Naive thymus-derived CD4-positive, alpha-beta T cell (primary cell): ENCODE measurements at regions not wholly inside any gene's neighbourhood (a gene's known extent, or its start where the extent isn't known, plus 50 kb on each side); places are given as distances from the start of the nearest gene placed in this dataset.
A peak's percentile ranks its signal among the peaks of the same experiment; 100 is the strongest.

ENCODE experiments used
- ATAC-seq: fragments of 150-1000 bp; cut with Tn5 transposase; 2 replicates; pipeline ENCODE4 v1.10.0; 2021; ENCODE audit warnings: mild to moderate bottlenecking, moderate library complexity
- CTCF ChIA-PET: fragments of 350-600 bp; sonication (Branson Sonifier 250); formaldehyde crosslinking; loops from one replicate; lab custom pipeline; 2021; ENCODE audit warnings: antibody characterized with exemption; lab: Charles Lee
- POLR2A ChIA-PET: fragments of 350-600 bp; sonication (Branson Sonifier 250); formaldehyde crosslinking; loops from one replicate; lab custom pipeline; 2021; ENCODE audit warnings: antibody characterized with exemption, inconsistent platforms; lab: Charles Lee
- DNase-seq, 9 donors: peaks; one replicate each; pipeline versions ENCODE4 v3.0.0 to v3.0.0-alpha.2; 2020 to 2022; ENCODE audit warnings: mixed read lengths in 1 of 9
- H3K27ac ChIP-seq: one replicate; pipeline ENCODE4 v1.7.0; 2013; ENCODE audit warnings: mild to moderate bottlenecking, low read depth, low read length, moderate library complexity
- H3K27me3 ChIP-seq, 2 donors: one replicate each; pipeline ENCODE4 v1.7.0; 2013; ENCODE audit warnings: low read length in 2 of 2, mild to moderate bottlenecking in 2 of 2, moderate library complexity in 2 of 2; ENCODE audit not compliant: control insufficient read depth in 2 of 2, insufficient read depth in 2 of 2
- H3K36me3 ChIP-seq, 3 experiments: 1 replicate in 2 of 3; 2 replicates in 1 of 3; pipeline ENCODE4 v1.7.0; 2013; ENCODE audit warnings: low read length in 3 of 3, mild to moderate bottlenecking in 3 of 3, moderate library complexity in 1 of 3; ENCODE audit not compliant: insufficient read depth in 3 of 3, control insufficient read depth in 2 of 3
- H3K4me1 ChIP-seq, 2 donors: one replicate each; pipeline ENCODE4 v1.7.0; 2013; ENCODE audit warnings: low read length in 2 of 2, mild to moderate bottlenecking in 2 of 2, moderate library complexity in 1 of 2; ENCODE audit not compliant: control insufficient read depth in 2 of 2, insufficient read depth in 2 of 2
- H3K4me3 ChIP-seq: 2 replicates; pipeline ENCODE4 v1.7.0; 2013; ENCODE audit warnings: mild to moderate bottlenecking, low read length
- H3K9me3 ChIP-seq, 3 experiments: 1 replicate in 2 of 3; 2 replicates in 1 of 3; pipeline ENCODE4 v1.7.0; 2013; ENCODE audit warnings: low read length in 3 of 3; ENCODE audit not compliant: control insufficient read depth in 2 of 3
- H3K27ac Mint-ChIP-seq, 9 donors: one replicate each; pipeline ENCODE4 v1.8.0; 2020 to 2022; ENCODE audit warnings: mixed read lengths in 9 of 9, mild to moderate bottlenecking in 8 of 9, moderate library complexity in 5 of 9, inconsistent platforms in 2 of 9
- H3K27me3 Mint-ChIP-seq, 5 donors: one replicate each; pipeline ENCODE4 v1.8.0; 2021 to 2022; ENCODE audit warnings: mixed read lengths in 5 of 5, mild to moderate bottlenecking in 1 of 5
- H3K36me3 Mint-ChIP-seq, 5 donors: one replicate each; pipeline ENCODE4 v1.8.0; 2020 to 2022; ENCODE audit warnings: mixed read lengths in 5 of 5, mild to moderate bottlenecking in 3 of 5, inconsistent platforms in 1 of 5
- H3K4me1 Mint-ChIP-seq, 7 donors: one replicate each; pipeline ENCODE4 v1.8.0; 2020 to 2022; ENCODE audit warnings: mixed read lengths in 7 of 7, mild to moderate bottlenecking in 3 of 7, inconsistent platforms in 1 of 7
- H3K4me3 Mint-ChIP-seq, 10 donors: one replicate each; pipeline ENCODE4 v1.8.0; 2020 to 2022; ENCODE audit warnings: mild to moderate bottlenecking in 10 of 10, mixed read lengths in 10 of 10, moderate library complexity in 6 of 10, inconsistent platforms in 2 of 10
- H3K9me3 Mint-ChIP-seq, 11 donors: one replicate each; pipeline ENCODE4 v1.8.0; 2020 to 2022; ENCODE audit warnings: mixed read lengths in 11 of 11, mild to moderate bottlenecking in 4 of 11, inconsistent platforms in 1 of 11, moderate library complexity in 1 of 11
- intact Hi-C, 2 donors: fragments of 100-400 bp; cut with micrococcal nuclease; formaldehyde crosslinking; loops; one replicate each; pipeline ENCODE4 v1.15.1; 2023

- H3K36me3 ChIP-seq, result no peaks in the 10 kb centered on the region
- no peak overlapping the region for H3K4me3 ChIP-seq
- Mint-ChIP-seq H3K27me3 (no peaks in the 10 kb centered on the region), H3K4me3 (no peak overlapping the region), H3K9me3 (peaks cover 0 to 23% (median 3%) of the 10 kb centered on the region in 11 donors), H3K27ac (no peak overlapping the region), H3K4me1 (peaks cover 0 to 5% (median 0%) of the 10 kb centered on the region in 7 donors), H3K36me3 (no peaks in the 10 kb centered on the region)
- POLR2A ChIA-PET, result no interaction called here
- no peaks in the 10 kb centered on the region for H3K9me3 ChIP-seq
- no peak overlapping the region for H3K27ac ChIP-seq
- CTCF ChIA-PET, result no interaction called here
- DNase-seq (no peak), ATAC-seq (no peak)
- no peaks in the 10 kb centered on the region for H3K27me3 ChIP-seq
- no peaks in the 10 kb centered on the region for H3K4me1 ChIP-seq
- intact Hi-C loops, result no loop called here
Measured at GRCh38 chr16:59214455-59214854, 480.3 kb upstream of the GOT2 start.

DNA sequence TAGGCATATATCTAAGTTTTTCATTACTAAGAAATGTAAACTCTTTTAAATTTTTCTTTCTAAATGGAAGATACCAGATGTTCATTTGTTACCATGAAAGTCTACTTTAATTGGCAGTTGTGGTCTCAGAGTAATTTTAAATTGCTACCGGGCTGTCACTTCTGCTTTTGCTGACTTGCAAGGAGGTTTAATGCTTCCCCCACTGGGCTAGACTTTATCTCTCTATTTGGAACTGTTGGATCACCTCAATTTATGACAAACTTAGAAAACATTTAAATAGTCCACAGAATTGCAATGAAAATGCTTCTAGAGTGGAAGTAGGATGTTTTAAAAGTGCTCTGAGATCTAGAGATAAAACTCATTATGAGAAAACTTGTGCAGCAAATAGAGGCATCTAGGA is 479.8 kb upstream of the GOT2 start:
- Mint-ChIP-seq H3K27ac (no peak overlapping the region), H3K27me3 (no peaks in the 10 kb centered on the region), H3K4me3 (no peak overlapping the region), H3K4me1 (peaks cover 0 to 5% (median 0%) of the 10 kb centered on the region in 7 donors), H3K36me3 (no peaks in the 10 kb centered on the region), H3K9me3 (peaks cover 0 to 24% (median 4%) of the 10 kb centered on the region in 11 donors)
- POLR2A ChIA-PET, result no interaction called here
- CTCF ChIA-PET, result no interaction called here
- DNase-seq, result no peak
- no peaks in the 10 kb centered on the region for H3K4me1 ChIP-seq
- no peak overlapping the region for H3K4me3 ChIP-seq
- H3K9me3 ChIP-seq, result no peaks in the 10 kb centered on the region
- no peak overlapping the region for H3K27ac ChIP-seq
- no peaks in the 10 kb centered on the region for H3K36me3 ChIP-seq
- no peak for ATAC-seq
- H3K27me3 ChIP-seq, result no peaks in the 10 kb centered on the region
- intact Hi-C loops, result no loop called here

DNA sequence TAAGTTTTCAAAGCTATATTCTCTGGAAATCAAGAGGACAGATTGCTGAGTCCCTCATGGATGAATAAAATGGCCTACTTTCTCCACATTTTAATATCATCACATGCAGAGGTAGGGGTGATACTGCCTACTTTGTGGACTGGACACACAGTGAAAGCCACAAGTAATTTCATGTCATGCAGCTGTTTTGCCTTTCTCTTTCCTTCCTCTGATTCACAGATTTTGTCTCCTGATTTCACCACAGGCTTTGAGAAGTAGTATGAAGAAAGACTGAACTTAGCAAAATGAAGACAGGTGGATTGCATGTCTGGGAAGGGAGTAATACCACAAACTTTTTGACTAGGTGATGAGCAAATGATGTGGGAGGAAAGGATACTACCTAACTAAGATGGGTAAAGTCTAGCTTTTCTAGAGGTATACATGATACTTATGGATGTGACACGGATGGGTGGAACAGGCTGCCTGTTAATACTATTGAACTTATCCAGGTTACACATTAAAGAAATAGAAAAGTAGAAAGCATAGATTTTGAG is 478.4 kb upstream of the GOT2 start:
- Histone ChIP-seq H3K4me3 (no peak overlapping the region), H3K36me3 (no peaks in the 10 kb centered on the region), H3K9me3 (no peaks in the 10 kb centered on the region), H3K4me1 (no peaks in the 10 kb centered on the region), H3K27me3 (no peaks in the 10 kb centered on the region), H3K27ac (no peak overlapping the region)
- Mint-ChIP-seq H3K4me1 (peaks cover 0 to 5% (median 0%) of the 10 kb centered on the region in 7 donors), H3K36me3 (no peaks in the 10 kb centered on the region), H3K27me3 (no peaks in the 10 kb centered on the region), H3K27ac (peak overlapping the region in 1 of 9 donors; percentile 9), H3K9me3 (peaks cover 0 to 18% (median 2%) of the 10 kb centered on the region in 11 donors), H3K4me3 (no peak overlapping the region)
- ChIA-PET CTCF (no interaction called here), POLR2A (no interaction called here)
- intact Hi-C loops, result no loop called here
- DNase-seq, result no peak
- no peak for ATAC-seq

DNA sequence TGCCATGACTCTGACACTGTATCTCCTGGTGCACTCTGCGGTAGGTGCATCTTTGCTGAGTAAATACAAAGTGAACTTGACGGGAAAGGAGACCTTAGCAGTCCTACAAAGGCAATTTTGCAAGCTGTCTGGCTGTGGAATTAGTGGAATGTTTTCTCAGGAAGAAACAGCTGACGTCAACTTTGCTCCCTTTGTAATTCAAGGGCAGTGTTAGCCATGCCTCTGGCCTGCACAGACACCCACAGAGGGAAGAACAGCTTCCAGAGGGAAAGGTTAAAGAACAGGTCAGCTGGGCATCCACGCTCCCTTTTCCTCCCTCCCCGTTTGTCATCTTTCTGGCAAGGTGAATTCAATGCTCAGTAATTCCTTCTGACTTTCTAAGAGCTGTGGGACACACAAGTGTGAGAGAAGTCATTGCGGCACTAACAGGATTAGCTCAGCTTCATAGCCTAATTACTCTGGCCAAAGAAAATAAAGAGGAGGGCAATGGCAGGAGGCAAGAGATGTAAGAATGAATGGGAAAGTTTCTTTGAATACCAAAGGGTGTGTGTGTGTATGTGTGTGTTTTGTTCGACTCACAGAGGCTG is 476.9 kb upstream of the GOT2 start:
- Mint-ChIP-seq H3K27me3 (no peaks in the 10 kb centered on the region), H3K4me1 (peaks cover 0 to 5% (median 0%) of the 10 kb centered on the region in 7 donors), H3K4me3 (no peak overlapping the region), H3K9me3 (peaks cover 0 to 12% (median 2%) of the 10 kb centered on the region in 11 donors), H3K36me3 (no peaks in the 10 kb centered on the region), H3K27ac (no peak overlapping the region)
- ChIA-PET CTCF (no interaction called here), POLR2A (no interaction called here)
- Histone ChIP-seq H3K36me3 (no peaks in the 10 kb centered on the region), H3K27ac (no peak overlapping the region), H3K27me3 (no peaks in the 10 kb centered on the region), H3K4me1 (no peaks in the 10 kb centered on the region), H3K4me3 (no peak overlapping the region), H3K9me3 (no peaks in the 10 kb centered on the region)
- intact Hi-C loops, result no loop called here
- DNase-seq (no peak), ATAC-seq (no peak)

- Histone ChIP-seq H3K4me3 (no peak overlapping the region), H3K36me3 (no peaks in the 10 kb centered on the region), H3K9me3 (no peaks in the 10 kb centered on the region), H3K27ac (no peak overlapping the region), H3K4me1 (no peaks in the 10 kb centered on the region), H3K27me3 (no peaks in the 10 kb centered on the region)
- no peak overlapping the region for H3K27ac Mint-ChIP-seq
- no peaks in the 10 kb centered on the region for H3K4me1 Mint-ChIP-seq
- no peaks in the 10 kb centered on the region for H3K27me3 Mint-ChIP-seq
- no peaks in the 10 kb centered on the region for H3K36me3 Mint-ChIP-seq
- CTCF ChIA-PET, result no interaction called here
- POLR2A ChIA-PET, result no interaction called here
- intact Hi-C loops, result no loop called here
- H3K4me3 Mint-ChIP-seq, result no peak overlapping the region
- H3K9me3 Mint-ChIP-seq, result peaks cover 0 to 7% (median 0%) of the 10 kb centered on the region in 11 donors
- no peak for ATAC-seq
- no peak for DNase-seq
Measured at GRCh38 chr16:59205403-59205802, 471.3 kb upstream of the GOT2 start.

- Histone ChIP-seq H3K27me3 (no peaks in the 10 kb centered on the region), H3K4me3 (no peak overlapping the region), H3K9me3 (no peaks in the 10 kb centered on the region), H3K36me3 (no peaks in the 10 kb centered on the region), H3K4me1 (no peaks in the 10 kb centered on the region), H3K27ac (no peak overlapping the region)
- H3K9me3 Mint-ChIP-seq, result peaks cover 0 to 7% (median 0%) of the 10 kb centered on the region in 11 donors
- no peak overlapping the region for H3K27ac Mint-ChIP-seq
- no peaks in the 10 kb centered on the region for H3K36me3 Mint-ChIP-seq
- intact Hi-C loops, result no loop called here
- H3K27me3 Mint-ChIP-seq, result no peaks in the 10 kb centered on the region
- POLR2A ChIA-PET, result no interaction called here
- CTCF ChIA-PET, result no interaction called here
- no peaks in the 10 kb centered on the region for H3K4me1 Mint-ChIP-seq
- H3K4me3 Mint-ChIP-seq, result no peak overlapping the region
- ATAC-seq (no peak), DNase-seq (no peak)
Measured at GRCh38 chr16:59204589-59204988, 470.5 kb upstream of the GOT2 start.

- CTCF ChIA-PET, result no interaction called here
- Mint-ChIP-seq H3K9me3 (peaks cover 0 to 3% (median 0%) of the 10 kb centered on the region in 11 donors), H3K4me3 (no peak overlapping the region), H3K27ac (no peak overlapping the region), H3K36me3 (no peaks in the 10 kb centered on the region), H3K27me3 (no peaks in the 10 kb centered on the region), H3K4me1 (no peaks in the 10 kb centered on the region)
- H3K36me3 ChIP-seq, result no peaks in the 10 kb centered on the region
- H3K4me3 ChIP-seq, result no peak overlapping the region
- ATAC-seq (no peak), DNase-seq (no peak)
- no peak overlapping the region for H3K27ac ChIP-seq
- H3K4me1 ChIP-seq, result no peaks in the 10 kb centered on the region
- intact Hi-C loops, result no loop called here
- no peaks in the 10 kb centered on the region for H3K27me3 ChIP-seq
- no peaks in the 10 kb centered on the region for H3K9me3 ChIP-seq
- POLR2A ChIA-PET, result no interaction called here
Measured at GRCh38 chr16:59202233-59202862, 468.2 kb upstream of the GOT2 start.
